ENCODE measurements at regions not wholly inside any gene's neighbourhood (a gene's known extent, or its start where the extent isn't known, plus 50 kb on each side); places are given as distances from the start of the nearest gene placed in this dataset.

GRCh38 chr18:30562231-30562630, 480.3 kb downstream of the DSC3 start:
- TF ChIP-seq POLR2A (IDR thresholded peaks at IDR 0.05; ENCODE audit: control extremely low read depth in 1 of 2, low read depth in 2 of 2, low read length in 2 of 2) (no peak), HDAC2 (IDR thresholded peaks at IDR 0.05; ENCODE audit: borderline replicate concordance in 1 of 2, low read depth in 2 of 2, low read length in 2 of 2) (no peak)
